DMS79 treated with DMSO at 0.1 percent for 48 hours (cell line): ENCODE measurements at regions not wholly inside any gene's neighbourhood (a gene's known extent, or its start where the extent isn't known, plus 50 kb on each side); places are given as distances from the start of the nearest gene placed in this dataset.

Source experiments
- DNase-seq: peaks from one replicate; lab custom pipeline; 2025; lab: John Stamatoyannopoulos, UW

DNA sequence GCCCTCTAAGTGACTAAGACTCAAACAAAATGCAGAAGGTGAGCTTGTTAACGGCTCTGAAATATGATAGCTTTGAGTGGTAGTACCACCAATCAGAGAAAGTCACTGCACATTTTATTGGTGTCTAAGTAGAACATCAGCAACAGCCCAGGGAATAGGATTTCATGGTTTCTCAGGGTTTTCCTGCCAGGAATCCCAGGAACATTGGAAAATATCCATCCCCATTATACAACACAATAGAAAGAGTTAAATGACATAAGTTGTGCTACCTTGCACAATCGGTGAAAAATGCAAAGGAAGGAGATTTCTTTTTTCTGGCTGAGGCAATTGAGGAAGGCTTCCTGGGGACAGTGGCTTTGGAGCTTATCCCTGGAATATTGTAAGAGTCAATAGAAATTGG lies 283.1 kb downstream of the HLX start:
- DNase-seq, result no peak

DNA sequence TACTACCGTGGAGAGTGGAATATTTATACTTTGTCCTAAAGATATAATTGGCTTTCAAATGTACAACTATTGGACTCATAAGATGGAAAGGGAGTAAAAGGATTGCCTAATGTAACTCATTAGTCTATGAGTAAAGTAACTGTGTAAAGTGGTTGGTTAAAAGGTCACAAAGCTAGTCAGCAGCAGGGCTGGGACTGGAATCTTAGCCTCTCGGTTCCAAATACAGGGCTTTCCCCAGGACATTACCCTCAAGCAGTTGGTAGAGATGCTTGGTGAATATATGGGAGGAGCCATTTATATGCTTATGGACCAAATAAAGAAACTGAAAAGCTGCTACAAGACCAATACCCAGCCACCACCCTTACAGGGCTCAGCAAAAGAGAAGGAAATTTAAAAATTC lies 283.7 kb downstream of the HLX start:
- no peak for DNase-seq

DNA sequence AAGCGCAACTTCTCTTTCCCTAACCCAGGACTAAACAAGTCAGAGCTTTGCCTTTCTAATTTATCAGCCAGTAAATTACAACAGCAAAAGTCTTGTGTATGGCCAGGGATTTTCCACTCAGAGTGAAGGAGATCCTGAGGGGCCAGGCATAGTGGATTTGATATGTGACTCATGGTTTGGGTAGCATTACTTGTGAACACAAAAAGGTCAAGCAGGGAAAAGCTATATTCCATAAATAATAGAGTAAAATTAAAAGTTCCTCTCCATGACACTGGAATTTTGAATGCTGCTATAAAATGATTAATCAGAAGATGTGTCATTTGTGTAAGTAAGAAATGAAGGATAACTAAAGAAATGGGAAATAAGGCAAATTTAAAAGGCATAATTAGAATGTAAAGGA lies 284.8 kb downstream of the HLX start:
- DNase-seq, result no peak

DNA sequence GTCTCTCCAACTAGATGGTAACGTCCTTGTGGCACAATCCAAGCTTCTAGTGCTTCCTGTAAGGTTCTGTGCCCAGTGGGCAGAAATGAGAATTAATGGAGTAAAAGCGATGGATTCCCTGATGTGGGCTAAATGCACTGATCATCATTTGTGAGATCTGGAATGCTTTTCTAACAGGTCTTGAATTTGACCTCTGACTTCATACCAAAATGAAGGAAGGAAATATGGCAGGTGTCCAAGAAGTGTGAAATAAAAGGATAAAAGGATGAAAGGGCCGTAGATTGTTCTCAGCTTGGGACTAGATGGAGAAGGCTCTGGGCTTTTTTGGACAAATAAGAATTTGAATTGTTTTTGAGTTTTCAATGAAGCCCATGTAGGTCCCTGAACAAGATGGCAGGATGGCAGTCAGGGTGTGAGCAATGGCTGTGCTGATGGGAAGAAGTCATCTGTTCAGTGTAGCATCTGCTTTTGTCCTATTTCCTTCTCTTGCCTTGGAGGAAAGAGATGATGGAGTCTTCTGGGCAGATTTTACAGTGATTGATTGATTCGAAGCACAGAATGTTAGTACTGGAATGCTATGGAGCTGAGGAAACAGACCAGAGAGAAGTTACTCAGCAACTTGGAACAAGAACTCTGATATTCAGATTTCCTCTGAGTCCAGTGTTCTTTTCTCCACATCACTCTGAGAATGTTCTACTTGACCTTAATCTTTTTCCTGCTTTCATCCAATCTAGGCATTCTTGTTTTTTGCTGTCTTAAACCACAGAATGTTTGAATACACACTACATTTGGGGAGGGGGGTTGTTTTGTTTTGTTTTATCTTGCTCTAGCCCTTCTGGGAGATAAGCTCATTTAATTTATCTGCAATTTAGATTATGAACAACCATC lies 286.0 kb downstream of the HLX start:
- DNase-seq, result no peak

- no peak for DNase-seq
These were observed 286.7 kb downstream of the HLX start for GRCh38 chr1:221165839-221166500.

DNA sequence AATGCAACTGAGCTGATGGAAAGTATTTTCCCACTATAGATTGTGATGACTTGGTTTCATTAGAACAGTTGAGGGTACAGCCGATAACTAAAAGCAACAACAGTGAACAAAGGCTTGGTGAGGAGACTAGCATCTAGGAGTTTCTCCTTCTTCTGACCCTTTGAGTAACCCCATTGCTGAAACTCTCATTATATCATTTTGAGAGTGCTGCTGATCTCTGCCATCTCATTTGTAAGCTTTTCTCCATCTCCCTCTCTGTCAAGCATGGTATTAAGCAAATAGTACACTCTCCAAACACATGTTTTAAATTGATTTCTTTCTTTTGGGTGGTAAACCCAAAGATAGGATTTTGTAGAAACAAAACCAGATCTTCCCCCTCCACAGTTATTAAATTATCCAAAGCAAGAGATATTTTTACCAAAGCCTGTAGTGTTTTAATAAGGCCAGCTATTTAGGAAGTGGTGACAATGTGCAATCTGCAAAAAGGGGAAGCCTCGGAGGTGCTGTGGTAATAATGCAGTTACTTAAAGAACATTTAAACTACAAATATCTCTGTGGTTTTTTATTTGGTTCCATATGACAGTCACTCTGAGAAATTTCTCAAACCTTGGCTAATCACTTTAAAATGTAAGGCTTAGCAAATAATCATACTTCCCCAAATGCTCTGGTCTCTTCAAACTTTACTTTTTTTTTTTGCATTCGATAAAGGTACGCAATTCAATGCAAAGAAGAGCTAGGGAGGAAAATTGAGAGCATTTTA lies 287.5 kb downstream of the HLX start:
- no peak for DNase-seq

- no peak for DNase-seq
These were observed 290.2 kb downstream of the HLX start for GRCh38 chr1:221169447-221169889.

DNA sequence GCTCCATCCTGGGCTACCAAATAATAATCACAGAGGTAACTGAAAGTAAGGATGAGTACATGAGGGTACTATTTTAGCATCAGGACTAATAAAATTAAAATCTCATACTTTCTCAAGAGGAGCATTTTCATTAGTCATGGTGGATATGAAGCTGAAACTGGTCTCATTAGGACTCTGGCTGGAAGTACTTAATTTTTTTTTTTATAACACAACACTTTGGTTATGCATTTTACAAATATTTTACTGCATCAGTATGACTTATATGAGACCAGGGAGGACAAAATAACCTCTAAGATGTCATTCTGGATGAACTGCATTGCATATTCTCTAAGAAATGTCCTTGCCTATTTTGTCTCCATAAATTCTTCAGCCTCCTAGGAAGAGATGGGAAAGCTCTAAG lies 290.9 kb downstream of the HLX start:
- no peak for DNase-seq

DNA sequence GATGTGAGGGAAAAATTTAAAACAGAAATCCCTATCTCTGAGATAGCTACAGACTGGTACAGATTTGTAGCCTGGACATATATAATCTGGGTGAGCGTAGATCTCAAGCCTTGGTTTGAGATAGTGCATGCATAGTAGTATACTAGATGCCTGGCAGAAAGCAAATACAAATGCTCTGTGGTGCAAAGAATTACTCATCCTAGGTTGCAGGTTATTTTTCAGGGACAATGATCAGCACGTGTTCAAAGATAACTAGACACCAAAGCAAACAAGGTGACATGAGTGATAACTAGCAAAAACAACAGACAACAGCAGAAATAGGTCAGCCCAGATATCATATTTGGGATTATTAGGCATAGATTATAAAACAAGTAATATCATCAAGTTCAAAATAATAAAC lies 292.5 kb downstream of the HLX start:
- DNase-seq, result no peak

- no peak for DNase-seq
These were observed 293.6 kb downstream of the HLX start for GRCh38 chr1:221172841-221173240.

DNA sequence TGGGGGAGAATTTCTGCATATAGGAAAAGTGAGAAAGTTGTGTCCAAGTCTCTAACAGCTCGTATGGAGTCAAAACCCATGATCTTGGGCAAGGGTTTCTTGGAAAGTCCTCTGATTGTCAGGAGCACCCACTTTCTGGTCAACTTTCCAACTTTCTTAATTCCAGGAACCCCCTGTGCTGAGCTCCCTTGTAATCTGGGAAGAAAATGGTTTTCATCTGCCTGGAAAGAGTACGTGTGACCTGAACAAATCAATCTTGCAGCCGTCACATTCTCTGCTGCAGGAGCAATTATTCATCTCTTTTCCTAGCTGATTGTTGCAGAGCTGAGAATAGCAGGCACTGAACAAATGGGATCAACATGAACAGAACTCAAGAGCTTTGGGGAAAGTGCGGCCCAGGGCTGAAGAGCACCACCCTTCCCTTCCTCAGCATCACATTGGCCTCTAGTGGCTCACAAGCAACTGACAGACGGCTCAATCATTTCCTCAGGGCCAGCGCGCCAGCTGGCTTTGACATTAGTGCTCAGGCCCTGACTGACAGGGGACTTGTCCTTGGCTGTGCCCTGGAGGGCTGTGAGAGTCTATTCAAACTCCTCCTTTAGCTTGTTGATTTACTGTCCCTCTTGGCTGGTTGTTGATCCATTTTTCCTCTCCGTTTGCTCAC lies 295.2 kb downstream of the HLX start:
- DNase-seq, result no peak

- no peak for DNase-seq
These were observed 296.0 kb downstream of the HLX start for GRCh38 chr1:221175249-221175648.

DNA sequence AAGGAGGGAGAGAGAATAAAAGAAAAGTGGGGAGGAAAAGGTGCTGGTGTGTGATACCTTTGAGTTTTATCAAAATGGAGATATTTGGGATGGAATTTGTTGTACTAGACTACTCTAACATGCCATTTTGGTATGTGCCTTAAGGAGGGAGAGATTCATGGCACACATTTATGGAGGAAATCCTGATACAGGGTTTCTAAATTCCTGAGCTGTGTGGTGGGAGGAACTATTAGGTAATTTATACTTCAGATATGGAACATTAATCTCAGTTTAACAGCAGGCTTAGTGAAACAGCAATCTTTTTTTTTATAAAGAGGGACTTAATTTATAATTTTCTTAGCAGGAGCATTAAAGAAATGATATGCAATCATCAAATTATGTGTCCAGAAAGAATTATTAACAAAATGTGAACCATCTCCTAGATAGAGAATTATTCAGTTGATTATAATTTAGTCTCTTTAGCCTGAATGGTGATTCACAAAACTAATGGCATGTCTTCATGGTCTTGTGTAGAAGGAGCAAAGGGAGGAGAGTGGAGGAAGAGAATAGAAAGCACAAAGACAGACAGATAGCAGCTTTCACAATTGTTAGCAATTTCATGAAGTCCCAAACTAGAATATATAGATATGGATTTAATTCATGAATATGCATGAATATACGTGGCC lies 301.6 kb downstream of the HLX start:
- DNase-seq, result no peak

GRCh38 chr1:221182791-221183533 lies 303.7 kb downstream of the HLX start:
- DNase-seq, result no peak

- no peak for DNase-seq
These were observed 305.0 kb downstream of the HLX start for GRCh38 chr1:221184131-221184794.

DNA sequence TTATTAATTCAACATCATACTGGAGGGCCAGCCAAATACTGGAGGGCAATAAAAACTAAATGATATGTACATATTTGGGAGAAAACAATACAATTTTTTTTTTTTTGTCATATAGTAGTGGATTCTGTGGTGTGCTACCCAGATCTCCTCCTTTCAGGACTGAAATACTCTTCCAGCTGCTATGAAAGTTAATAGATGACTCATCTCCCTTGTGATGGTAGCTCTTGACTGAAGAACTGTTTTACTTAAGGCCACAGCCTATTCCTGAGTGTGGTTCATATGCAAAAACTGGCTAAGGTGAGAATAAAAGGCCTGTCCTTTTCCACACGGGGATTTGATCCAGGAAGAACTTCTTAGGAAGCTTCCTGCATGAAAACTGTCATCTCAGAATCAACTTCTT lies 307.9 kb downstream of the HLX start:
- DNase-seq, result no peak

DNA sequence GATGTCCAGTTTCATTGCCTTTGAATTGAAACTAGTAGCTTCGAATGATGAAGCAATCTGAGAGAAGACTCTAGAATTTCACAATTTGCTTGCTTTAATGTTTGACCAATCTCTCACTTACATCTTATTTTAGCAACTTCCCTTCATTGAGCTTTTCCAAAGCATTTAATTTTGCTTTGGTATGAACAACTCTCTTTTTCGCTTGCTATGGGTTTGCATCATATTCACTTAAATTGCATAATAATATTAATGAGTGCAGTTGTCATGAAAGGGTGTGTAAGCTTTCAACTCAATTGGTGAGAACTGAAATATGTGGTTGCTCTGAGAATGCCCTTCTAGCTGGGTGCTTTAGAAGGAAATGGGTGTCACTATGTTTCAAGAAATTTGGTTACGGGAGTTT lies 309.2 kb downstream of the HLX start:
- no peak for DNase-seq

GRCh38 chr1:221190249-221190648 lies 311.0 kb downstream of the HLX start:
- DNase-seq, result no peak

GRCh38 chr1:221192055-221192454 lies 312.8 kb downstream of the HLX start:
- no peak for DNase-seq

DNA sequence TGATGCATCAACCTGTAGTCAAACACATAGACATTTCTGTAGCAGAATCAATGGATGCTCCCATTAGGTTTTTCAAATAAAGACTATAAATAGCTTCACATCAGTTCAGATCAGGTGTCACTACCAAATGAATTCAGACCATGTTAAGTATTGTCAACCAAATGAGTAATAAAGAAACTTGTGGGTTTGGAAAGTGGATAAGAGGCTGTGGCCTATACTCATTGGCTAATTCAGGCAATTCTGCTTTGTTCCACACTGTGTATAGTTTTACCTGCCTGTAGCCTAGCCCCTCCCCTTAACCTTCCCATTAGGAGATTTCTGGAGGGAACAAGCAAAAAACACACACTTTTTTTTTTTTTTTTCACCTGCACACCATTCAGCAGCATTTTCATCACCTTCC lies 321.2 kb downstream of the HLX start:
- no peak for DNase-seq
